ENCODE measurements at regions not wholly inside any gene's neighbourhood (a gene's known extent, or its start where the extent isn't known, plus 50 kb on each side); places are given as distances from the start of the nearest gene placed in this dataset.

- TF ChIP-seq CTCF (IDR thresholded peaks at IDR 0.05): no peak
- TF ChIP-seq POLR2A (IDR thresholded peaks at IDR 0.05): no peak
These were observed 532.3 kb downstream of the DTWD2 start for GRCh38 chr5:118456085-118456484.

Measured in Peyer's patch (tissue), 4 donors.